AG04449 (cell line): ENCODE measurements at regions not wholly inside any gene's neighbourhood (a gene's known extent, or its start where the extent isn't known, plus 50 kb on each side); places are given as distances from the start of the nearest gene placed in this dataset.
"Not testable (repeated sequence)": the region's sequence is repeated elsewhere in the genome, so short reads cannot be mapped to it uniquely, and the experiment has no call there.

Experiments used
- CTCF ChIA-PET: fragments of 350-600 bp; formaldehyde crosslinking; extraction: SDS; loops from one replicate; lab custom pipeline; 2021; ENCODE audit warnings: antibody characterized with exemption; lab: Yijun Ruan, JAX
- POLR2A ChIA-PET: fragments of 400-600, 350-600 bp; formaldehyde crosslinking; extraction: SDS; loops from one replicate; lab custom pipeline; 2020; ENCODE audit warnings: antibody characterized with exemption, inconsistent platforms; lab: Yijun Ruan, JAX
- DNase-seq: peaks from one replicate; pipeline ENCODE4 v3.0.0-alpha.2; 2010; ENCODE audit warnings: low read depth, low spot score
- H3K4me3 ChIP-seq: 2 replicates; pipeline ENCODE4 v1.5.1; 2011; ENCODE audit warnings: low read depth, mild to moderate bottlenecking, control low read depth, low read length
- CTCF ChIP-seq: IDR thresholded peaks from one replicate; pipeline ENCODE4 v1.5.1; 2011; ENCODE audit warnings: mild to moderate bottlenecking, moderate library complexity, low read length, control low read depth, inconsistent platforms; ENCODE audit not compliant: insufficient read depth; ENCODE audit errors: missing control alignments

GRCh38 chr7:116361767-116362166 lies 137.8 kb upstream of the CAV2 start:
- H3K4me3 ChIP-seq, result no peak overlapping the region
- ChIA-PET CTCF (no interaction called here), POLR2A (no interaction called here)
- DNase-seq, result no peak
- no peak for TF ChIP-seq CTCF

- DNase-seq, result no peak
- no peak for TF ChIP-seq CTCF
- H3K4me3 ChIP-seq, result no peak overlapping the region
- CTCF ChIA-PET, result no interaction called here
- POLR2A ChIA-PET, result no interaction called here
These were observed 135.7 kb upstream of the CAV2 start for GRCh38 chr7:116363637-116364432.

- CTCF ChIA-PET, result interaction anchor here (0.9 kb wide), 1 partner anchor 115 kb away, joined by 3 read pairs; no protein-coding TSS in a partner anchor
- H3K4me3 ChIP-seq, result no peak overlapping the region
- no peak for TF ChIP-seq CTCF
- DNase-seq, result no peak
- POLR2A ChIA-PET, result no interaction called here
These were observed 135.1 kb upstream of the CAV2 start for GRCh38 chr7:116364469-116364868.

GRCh38 chr7:116365797-116366196 lies 133.7 kb upstream of the CAV2 start:
- ChIA-PET POLR2A (no interaction called here), CTCF (interaction anchor here (0.8 kb wide), 1 partner anchor 19 kb away, joined by 3 read pairs; no protein-coding TSS in a partner anchor)
- no peak for DNase-seq
- H3K4me3 ChIP-seq, result no peak overlapping the region
- TF ChIP-seq CTCF, result no peak

- CTCF ChIA-PET, result no interaction called here
- no peak for DNase-seq
- no peak overlapping the region for H3K4me3 ChIP-seq
- POLR2A ChIA-PET, result no interaction called here
- no peak for TF ChIP-seq CTCF
These were observed 132.2 kb upstream of the CAV2 start for GRCh38 chr7:116367171-116367813.

GRCh38 chr7:116368965-116369364 lies 130.6 kb upstream of the CAV2 start:
- DNase-seq, result no peak
- TF ChIP-seq CTCF, result no peak
- POLR2A ChIA-PET, result no interaction called here
- CTCF ChIA-PET, result no interaction called here
- H3K4me3 ChIP-seq, result no peak overlapping the region

GRCh38 chr7:116371536-116371935 lies 128.0 kb upstream of the CAV2 start:
- POLR2A ChIA-PET, H3K4me3 ChIP-seq, CTCF ChIA-PET, DNase-seq: not testable (repeated sequence)

GRCh38 chr7:116373229-116373628 lies 126.3 kb upstream of the CAV2 start:
- POLR2A ChIA-PET, CTCF ChIA-PET, DNase-seq, H3K4me3 ChIP-seq: not testable (repeated sequence)
